ENCODE measurements at regions not wholly inside any gene's neighbourhood (a gene's known extent, or its start where the extent isn't known, plus 50 kb on each side); places are given as distances from the start of the nearest gene placed in this dataset.

DNA sequence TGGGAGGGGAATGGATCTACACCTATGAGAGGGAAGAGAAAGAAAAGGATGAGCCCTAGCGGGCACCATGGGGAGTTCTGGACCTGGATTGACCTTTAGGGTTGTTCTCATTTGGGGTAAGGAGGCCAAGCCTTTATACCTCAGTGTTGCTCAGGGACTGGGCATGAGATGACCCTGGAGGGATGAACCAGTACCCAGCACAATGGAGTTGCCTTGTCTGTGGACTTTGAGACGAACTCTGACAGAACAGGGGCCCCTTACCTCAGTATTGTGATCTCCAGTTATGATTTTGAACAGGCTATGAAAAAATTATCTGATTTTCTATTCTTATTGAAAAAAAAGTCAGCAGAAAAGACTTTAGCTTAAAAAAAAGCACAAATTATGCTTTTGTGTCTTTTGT is 88.6 kb downstream of the FOXA2 start:
- Mint-ChIP-seq H3K36me3 (ENCODE audit: insufficient read depth) (no peaks in the 10 kb centered on the region), H3K4me3 (no peak overlapping the region), H3K4me1 (ENCODE audit: low read depth) (no peaks in the 10 kb centered on the region), H3K9me3 (peaks cover 4% of the 10 kb centered on the region), H3K27me3 (ENCODE audit: low read depth) (no peaks in the 10 kb centered on the region)
- DNase-seq (no peak), ATAC-seq (no peak)

DNA sequence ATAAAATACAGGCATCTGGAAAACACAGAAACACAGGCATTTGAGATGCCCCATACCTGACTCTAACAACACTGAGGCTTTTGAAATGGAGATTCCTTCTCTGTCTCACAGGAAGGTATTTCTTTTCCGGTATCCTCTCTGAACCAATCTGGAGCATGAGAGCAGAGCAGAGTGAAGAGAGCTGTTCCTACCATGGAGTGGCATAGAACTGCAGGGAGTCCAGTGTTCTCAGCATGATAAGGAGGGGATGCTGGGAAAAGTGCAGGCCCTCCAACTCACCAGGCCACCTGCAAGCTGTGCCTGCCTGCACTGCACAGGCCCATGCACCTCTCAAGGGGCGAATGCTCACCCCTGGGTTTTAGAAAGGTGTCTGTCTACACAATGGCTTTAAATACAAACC is 89.2 kb downstream of the FOXA2 start:
- ATAC-seq (no peak), DNase-seq (no peak)
- no peak overlapping the region for H3K4me3 Mint-ChIP-seq
- no peaks in the 10 kb centered on the region for H3K27me3 Mint-ChIP-seq (ENCODE audit: low read depth)
- H3K9me3 Mint-ChIP-seq: peaks cover 4% of the 10 kb centered on the region
- H3K36me3 Mint-ChIP-seq (ENCODE audit: insufficient read depth): no peaks in the 10 kb centered on the region
- no peaks in the 10 kb centered on the region for H3K4me1 Mint-ChIP-seq (ENCODE audit: low read depth)

DNA sequence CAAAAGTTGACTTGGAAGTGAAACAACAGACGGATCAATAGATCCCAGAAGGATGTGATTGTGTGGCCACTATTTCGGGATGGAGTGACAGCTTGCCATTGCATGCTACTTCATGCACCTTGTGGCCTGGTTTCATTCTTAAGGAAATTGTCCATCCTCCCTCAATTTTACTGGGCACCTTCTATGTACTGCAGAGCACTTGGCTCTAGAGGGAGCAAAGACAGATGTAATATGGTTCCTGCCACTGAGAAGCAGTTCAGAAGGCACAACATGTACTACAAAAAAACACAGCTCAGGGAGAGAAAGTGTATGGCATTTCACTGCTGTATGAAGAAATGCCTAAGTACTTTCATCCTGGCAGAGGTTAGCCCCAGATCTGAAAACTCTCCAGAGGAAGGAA is 91.9 kb downstream of the FOXA2 start:
- H3K9me3 Mint-ChIP-seq: peaks cover 6% of the 10 kb centered on the region
- no peaks in the 10 kb centered on the region for H3K27me3 Mint-ChIP-seq (ENCODE audit: low read depth)
- ATAC-seq (no peak), DNase-seq (no peak)
- no peaks in the 10 kb centered on the region for H3K36me3 Mint-ChIP-seq (ENCODE audit: insufficient read depth)
- no peaks in the 10 kb centered on the region for H3K4me1 Mint-ChIP-seq (ENCODE audit: low read depth)
- no peak overlapping the region for H3K4me3 Mint-ChIP-seq

DNA sequence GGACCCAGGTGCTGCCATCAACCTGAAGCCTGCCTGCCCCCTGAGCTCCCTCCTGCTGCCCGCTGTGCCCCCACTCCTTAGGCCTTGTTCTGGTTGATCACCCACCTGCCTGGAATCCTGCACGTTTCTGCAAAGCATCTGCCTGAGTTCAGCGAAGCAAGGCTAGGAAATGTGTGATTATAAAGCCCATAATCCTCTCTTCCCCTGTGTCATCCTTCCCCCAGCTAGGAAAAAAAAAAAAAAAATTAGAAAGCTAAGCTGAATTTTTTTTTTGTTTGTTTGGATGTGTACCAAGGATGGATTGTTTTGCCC is 93.2 kb downstream of the FOXA2 start:
- no peaks in the 10 kb centered on the region for H3K27me3 Mint-ChIP-seq (ENCODE audit: low read depth)
- DNase-seq (no peak), ATAC-seq (no peak)
- no peak overlapping the region for H3K4me3 Mint-ChIP-seq
- H3K4me1 Mint-ChIP-seq (ENCODE audit: low read depth): no peaks in the 10 kb centered on the region
- no peaks in the 10 kb centered on the region for H3K36me3 Mint-ChIP-seq (ENCODE audit: insufficient read depth)
- peaks cover 4% of the 10 kb centered on the region for H3K9me3 Mint-ChIP-seq

DNA sequence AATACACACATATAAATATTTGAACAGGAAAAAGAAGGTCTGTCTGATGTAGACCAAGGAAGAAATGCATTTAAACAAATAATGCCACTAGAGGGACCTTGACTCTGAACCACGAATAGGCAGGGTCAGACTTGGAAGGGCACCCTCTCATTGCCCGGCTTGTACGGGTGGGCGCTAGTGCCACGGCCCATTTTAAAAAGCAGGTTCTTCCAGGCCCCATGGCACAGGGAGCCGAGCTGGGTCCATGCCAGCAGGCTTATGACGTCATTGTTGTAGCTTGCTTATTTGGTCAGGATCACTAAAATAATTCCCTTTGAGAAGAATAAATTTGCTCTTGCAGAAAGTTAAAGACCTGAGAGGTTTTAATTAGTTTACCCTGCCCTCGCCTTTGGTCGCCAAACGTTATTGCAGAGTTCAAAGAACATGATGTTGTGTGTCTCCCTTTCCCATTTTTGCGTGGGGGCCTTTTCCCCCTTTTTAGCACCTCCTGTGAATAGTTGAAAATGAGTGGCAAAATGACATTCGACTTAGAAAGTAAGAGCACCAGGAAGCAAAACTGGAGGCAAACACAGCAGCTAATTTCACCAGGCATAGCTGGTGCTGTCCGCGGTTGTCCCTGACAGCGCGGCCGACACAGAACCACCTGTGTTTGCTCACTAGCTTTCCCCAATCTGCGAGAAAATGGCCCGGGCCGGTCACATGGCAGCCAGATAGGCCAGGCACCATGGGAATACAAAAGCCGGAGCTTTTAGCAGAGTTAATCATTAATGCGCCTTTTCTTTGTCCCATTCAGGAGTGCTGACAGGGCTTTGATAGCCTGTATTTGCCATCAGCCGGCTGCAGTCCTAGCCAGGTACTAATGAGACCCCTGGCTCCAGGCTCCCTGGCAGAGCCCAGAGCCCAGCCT is 93.8 kb downstream of the FOXA2 start:
- Mint-ChIP-seq H3K4me3 (no peak overlapping the region), H3K36me3 (ENCODE audit: insufficient read depth) (no peaks in the 10 kb centered on the region), H3K4me1 (ENCODE audit: low read depth) (no peaks in the 10 kb centered on the region), H3K9me3 (peaks cover 4% of the 10 kb centered on the region), H3K27me3 (ENCODE audit: low read depth) (no peaks in the 10 kb centered on the region)
- no peak for DNase-seq
- ATAC-seq: no peak

DNA sequence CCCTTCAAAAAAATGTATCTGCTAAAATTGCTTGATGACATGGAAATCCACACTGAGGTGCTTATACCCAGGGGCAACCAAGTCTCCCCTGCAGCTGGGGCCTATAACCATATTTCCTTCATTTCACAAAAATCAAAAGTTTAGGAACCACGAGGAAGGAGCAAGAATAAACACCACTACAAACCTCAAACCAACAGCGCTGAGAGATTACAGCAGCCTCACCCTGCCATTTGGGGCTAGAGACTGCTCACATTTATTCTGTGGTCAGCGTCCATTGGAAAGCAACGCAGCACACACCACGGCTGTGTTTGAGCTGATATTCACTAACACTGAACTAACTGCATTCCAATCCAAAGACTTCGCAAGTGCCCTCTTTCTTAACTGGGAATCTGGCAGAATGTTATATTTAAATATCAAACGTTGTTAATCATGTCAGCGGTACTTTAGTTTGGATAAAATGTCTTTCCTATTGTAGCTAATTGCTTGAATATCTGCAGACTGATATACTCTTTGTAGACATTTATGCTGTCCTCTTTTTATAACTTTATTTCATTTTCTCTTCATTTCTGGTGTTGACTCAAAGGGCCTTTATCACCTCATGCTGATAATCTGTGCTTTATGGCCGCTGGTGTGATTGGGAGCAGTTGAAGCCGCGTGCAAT is 94.6 kb downstream of the FOXA2 start:
- DNase-seq (no peak), ATAC-seq (no peak)
- Mint-ChIP-seq H3K36me3 (ENCODE audit: insufficient read depth) (no peaks in the 10 kb centered on the region), H3K9me3 (peaks cover 4% of the 10 kb centered on the region), H3K4me3 (no peak overlapping the region), H3K4me1 (ENCODE audit: low read depth) (no peaks in the 10 kb centered on the region), H3K27me3 (ENCODE audit: low read depth) (no peaks in the 10 kb centered on the region)

DNA sequence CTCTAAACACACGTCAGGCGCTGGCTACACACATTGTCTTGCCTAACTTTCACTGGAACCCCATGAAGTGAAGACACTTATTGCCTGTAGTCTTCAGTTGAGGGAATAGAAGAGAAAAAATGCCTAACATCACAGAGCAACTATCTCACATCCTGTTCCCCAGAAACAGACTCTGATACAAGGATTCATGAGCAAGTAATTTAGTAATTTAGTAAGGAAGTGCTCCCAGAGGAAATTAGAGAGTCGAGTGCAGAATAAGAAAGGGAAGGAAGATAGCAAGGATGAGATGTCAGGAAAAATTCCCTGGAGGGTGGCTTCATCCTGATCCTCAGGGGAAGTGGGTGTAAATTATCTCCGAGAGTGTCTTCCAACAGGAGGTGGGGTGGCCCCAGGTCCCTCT is 104.0 kb downstream of the FOXA2 start:
- H3K36me3 Mint-ChIP-seq (ENCODE audit: insufficient read depth): no peaks in the 10 kb centered on the region
- no peak for DNase-seq
- H3K9me3 Mint-ChIP-seq: peaks cover 11% of the 10 kb centered on the region
- H3K4me1 Mint-ChIP-seq (ENCODE audit: low read depth): no peaks in the 10 kb centered on the region
- no peak for ATAC-seq
- H3K4me3 Mint-ChIP-seq: no peak overlapping the region
- peaks cover 3% of the 10 kb centered on the region for H3K27me3 Mint-ChIP-seq (ENCODE audit: low read depth)

DNA sequence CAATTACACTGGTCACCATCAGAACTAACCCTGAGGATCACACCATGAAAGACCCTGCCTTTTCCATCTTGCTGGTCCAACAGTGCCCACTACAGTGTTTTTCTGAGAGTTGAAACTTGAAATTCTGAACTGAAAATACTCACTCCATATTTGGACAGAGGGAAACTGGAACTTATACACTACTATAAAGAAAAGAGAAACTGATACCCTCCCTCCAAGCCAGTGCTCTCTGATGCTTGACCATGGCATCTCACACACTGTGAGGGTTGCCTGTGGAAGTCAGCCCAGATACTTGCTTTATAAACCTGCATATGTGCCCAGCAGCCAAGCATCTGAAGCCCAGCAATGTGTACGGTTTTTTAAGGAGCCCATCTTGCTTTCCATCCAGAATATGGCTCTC is 108.7 kb downstream of the FOXA2 start:
- ATAC-seq (no peak), DNase-seq (no peak)
- Mint-ChIP-seq H3K9me3 (peaks cover 16% of the 10 kb centered on the region), H3K36me3 (ENCODE audit: insufficient read depth) (no peaks in the 10 kb centered on the region), H3K27me3 (ENCODE audit: low read depth) (peaks cover 3% of the 10 kb centered on the region), H3K4me1 (ENCODE audit: low read depth) (no peaks in the 10 kb centered on the region), H3K4me3 (no peak overlapping the region)

DNA sequence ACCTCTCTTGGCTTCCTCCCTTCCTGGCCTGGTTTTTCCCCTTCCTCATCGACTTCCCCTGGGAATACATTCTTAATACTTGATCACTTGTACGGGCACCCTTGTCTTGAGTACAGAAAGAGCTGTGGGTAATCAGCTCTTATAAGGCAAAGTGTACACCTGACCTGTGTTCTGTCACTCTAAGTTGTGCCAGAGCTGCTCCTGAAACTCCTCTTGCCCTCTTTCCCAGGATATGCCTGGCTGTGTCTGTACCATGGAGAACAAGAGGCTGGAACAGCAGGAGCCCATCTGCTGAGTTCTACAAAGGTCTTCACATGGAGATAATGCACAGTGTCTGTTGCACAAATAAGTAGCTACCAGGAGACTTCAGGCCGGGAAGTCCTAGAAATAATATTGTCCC is 110.1 kb downstream of the FOXA2 start:
- H3K4me1 Mint-ChIP-seq (ENCODE audit: low read depth): no peaks in the 10 kb centered on the region
- no peak for ATAC-seq
- no peaks in the 10 kb centered on the region for H3K36me3 Mint-ChIP-seq (ENCODE audit: insufficient read depth)
- peaks cover 3% of the 10 kb centered on the region for H3K27me3 Mint-ChIP-seq (ENCODE audit: low read depth)
- peaks cover 19% of the 10 kb centered on the region for H3K9me3 Mint-ChIP-seq
- DNase-seq: no peak
- H3K4me3 Mint-ChIP-seq: no peak overlapping the region

DNA sequence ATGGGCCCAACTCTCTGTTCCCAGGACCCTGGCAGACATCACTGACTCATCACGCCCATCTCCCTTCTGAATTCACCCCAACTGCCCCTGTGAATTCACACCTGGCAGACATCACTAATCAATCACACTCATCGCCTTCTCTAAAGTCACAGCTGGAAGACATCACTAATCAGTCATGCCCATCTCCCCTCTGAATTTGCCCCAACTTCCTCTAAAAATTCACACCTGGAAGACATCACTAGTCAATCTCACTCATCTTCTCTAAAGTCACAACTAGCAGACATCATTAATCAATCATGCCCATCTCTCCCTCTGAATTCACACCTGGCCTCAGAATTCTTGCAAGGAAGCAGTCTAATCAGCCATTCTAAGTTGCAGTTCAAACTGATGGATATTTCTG is 111.1 kb downstream of the FOXA2 start:
- ATAC-seq (no peak), DNase-seq (no peak)
- Mint-ChIP-seq H3K9me3 (peaks cover 18% of the 10 kb centered on the region), H3K27me3 (ENCODE audit: low read depth) (peaks cover 3% of the 10 kb centered on the region), H3K4me1 (ENCODE audit: low read depth) (no peaks in the 10 kb centered on the region), H3K36me3 (ENCODE audit: insufficient read depth) (no peaks in the 10 kb centered on the region), H3K4me3 (no peak overlapping the region)

DNA sequence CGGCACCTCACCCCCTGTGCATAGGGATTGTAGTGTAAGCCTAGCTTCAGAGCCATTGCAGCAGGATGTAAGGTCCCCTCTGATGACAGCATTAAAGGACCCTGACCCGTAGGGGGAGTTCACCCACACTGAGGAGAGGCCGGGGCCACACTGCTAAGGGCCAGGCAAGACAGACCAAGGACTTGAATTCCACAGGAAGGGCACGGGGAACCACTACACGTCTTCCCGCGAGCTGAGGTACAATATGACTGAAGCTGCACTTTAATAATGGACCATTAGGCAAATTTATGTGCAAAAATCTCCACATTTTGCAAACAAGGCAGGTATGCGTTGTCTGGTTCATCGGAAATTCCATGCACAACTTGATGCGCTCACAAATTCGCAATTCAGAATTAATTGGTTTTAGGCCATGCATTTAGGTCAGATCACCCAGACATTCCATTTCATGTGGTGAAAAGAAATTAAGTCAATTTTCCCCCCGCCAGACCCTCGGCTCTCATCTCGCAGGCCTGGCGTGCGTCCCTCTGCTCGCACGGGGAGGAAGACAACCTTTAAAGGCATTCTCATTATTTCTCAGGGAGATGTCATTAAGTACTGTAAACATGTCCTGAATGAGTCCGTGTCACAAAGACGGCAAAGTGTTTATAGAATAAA is 111.8 kb downstream of the FOXA2 start:
- Mint-ChIP-seq H3K9me3 (peaks cover 13% of the 10 kb centered on the region), H3K36me3 (ENCODE audit: insufficient read depth) (no peaks in the 10 kb centered on the region), H3K27me3 (ENCODE audit: low read depth) (peaks cover 3% of the 10 kb centered on the region), H3K4me1 (ENCODE audit: low read depth) (no peaks in the 10 kb centered on the region), H3K4me3 (no peak overlapping the region)
- ATAC-seq: no peak
- DNase-seq: no peak

DNA sequence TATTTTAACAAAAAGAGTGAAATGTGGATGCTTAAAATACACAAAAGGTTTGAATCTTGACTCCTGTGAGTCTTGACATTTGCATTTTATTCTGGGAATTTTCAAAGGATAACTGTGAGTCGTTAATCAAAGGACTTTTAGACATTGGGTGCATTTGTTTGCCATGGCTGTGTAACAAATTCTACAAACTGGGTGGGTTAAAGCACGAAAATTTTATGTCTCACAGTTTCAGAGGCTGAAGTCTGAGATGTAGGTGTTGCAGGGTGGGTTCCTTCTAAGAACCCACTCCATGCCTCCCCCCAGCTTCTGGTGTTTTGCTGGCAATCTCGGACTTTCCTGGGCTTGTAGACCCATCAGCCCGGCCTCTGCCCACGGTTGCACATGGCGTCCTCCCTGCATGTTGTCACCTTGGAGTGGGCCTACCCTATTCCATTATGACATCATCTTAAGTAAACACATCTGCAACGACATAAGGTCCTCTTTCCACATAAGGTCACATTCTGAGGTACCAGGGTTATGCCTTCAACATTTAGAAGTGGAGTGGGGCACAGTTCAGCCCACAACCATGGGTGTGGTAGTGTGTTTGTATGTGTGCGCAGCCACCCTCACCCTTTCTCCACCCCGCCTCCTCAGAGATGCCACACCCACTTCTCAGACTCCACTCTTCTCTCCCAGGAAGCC is 113.1 kb downstream of the FOXA2 start:
- no peak for DNase-seq
- Mint-ChIP-seq H3K4me3 (no peak overlapping the region), H3K27me3 (ENCODE audit: low read depth) (peaks cover under 1% of the 10 kb centered on the region), H3K36me3 (ENCODE audit: insufficient read depth) (no peaks in the 10 kb centered on the region), H3K9me3 (peaks cover 11% of the 10 kb centered on the region), H3K4me1 (ENCODE audit: low read depth) (no peaks in the 10 kb centered on the region)
- ATAC-seq: no peak

DNA sequence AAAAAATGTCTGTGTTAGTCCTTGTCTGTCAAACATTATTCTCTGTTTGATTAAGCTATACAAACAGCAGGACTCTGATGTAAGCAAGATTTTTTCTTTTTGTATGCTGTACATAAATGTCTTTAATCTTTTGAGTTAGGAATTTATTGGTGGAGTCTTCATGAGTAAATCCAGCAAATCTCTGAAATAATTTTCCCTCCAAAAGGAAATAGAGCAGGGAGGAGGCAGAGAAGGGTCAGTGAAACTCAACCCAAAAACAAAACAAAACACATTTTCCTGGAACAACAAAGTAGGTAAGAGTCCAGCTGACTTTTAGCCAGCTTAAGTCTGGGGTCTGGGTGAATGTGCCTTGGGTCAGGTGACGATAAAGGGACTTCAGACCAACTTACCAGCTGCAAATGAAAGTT is 113.7 kb downstream of the FOXA2 start:
- no peak overlapping the region for H3K4me3 Mint-ChIP-seq
- no peaks in the 10 kb centered on the region for H3K4me1 Mint-ChIP-seq (ENCODE audit: low read depth)
- ATAC-seq: no peak
- H3K36me3 Mint-ChIP-seq (ENCODE audit: insufficient read depth): no peaks in the 10 kb centered on the region
- H3K9me3 Mint-ChIP-seq: peaks cover 11% of the 10 kb centered on the region
- no peak for DNase-seq
- no peaks in the 10 kb centered on the region for H3K27me3 Mint-ChIP-seq (ENCODE audit: low read depth)

DNA sequence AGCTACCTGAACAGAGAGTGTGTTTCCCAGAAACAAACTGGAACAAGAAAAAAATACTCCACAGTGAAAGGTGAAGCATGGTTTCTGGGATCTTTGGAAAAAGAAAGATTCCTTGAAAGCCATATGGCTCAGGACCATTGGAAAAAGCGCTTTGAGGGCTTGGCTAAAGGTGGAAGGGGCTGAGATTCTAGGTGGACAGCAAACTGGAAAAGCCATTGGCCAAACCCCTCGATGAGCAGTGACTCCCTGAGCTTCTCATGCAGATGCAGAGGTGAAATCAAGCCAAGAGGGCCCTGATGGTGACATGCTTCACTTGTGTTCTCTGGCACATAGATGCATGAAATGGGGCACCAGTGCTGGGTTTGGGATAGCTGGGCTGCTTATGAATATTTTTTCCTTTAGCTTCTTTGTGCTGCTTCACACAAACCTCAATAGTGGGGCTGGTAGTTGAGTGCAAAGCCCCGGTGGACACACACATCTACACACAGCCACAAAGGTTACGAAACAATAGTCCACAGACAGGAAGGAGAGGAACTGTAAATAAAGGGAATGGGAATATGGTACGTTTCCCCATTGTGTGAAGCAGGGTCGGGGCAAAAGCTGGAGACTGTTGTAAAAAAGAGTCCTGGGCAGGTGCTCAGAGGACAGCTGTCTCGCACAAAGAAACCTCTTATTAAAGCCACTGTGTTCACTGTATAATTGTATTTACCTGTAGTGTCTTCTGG is 117.8 kb downstream of the FOXA2 start:
- DNase-seq: no peak
- H3K4me3 Mint-ChIP-seq: no peak overlapping the region
- ATAC-seq: no peak
- H3K36me3 Mint-ChIP-seq (ENCODE audit: insufficient read depth): no peaks in the 10 kb centered on the region
- H3K27me3 Mint-ChIP-seq (ENCODE audit: low read depth): no peaks in the 10 kb centered on the region
- H3K9me3 Mint-ChIP-seq: peaks cover 6% of the 10 kb centered on the region
- H3K4me1 Mint-ChIP-seq (ENCODE audit: low read depth): no peaks in the 10 kb centered on the region

All from activated T-cell treated with anti-CD3 and anti-CD28 coated beads, Interleukin-2, amount 50 U/mL, for 4 hours (primary cell).